Gastrocnemius medialis (tissue), 4 donors: ENCODE measurements at regions not wholly inside any gene's neighbourhood (a gene's known extent, or its start where the extent isn't known, plus 50 kb on each side); places are given as distances from the start of the nearest gene placed in this dataset.

Experiments used
- ATAC-seq, 2 donors: fragments of 150-250 bp; one replicate each; pipeline ENCODE4 v1.9.1; 2016
- DNase-seq, 2 donors: peaks; one replicate each; pipeline ENCODE4 v3.0.0-alpha.2; 2019
- H3K27ac ChIP-seq, 4 donors: fragments of 200-600 bp; sonication (generic); 1 replicate in 1 of 4; 2 replicates in 3 of 4; pipeline ENCODE4 v1.5.1; 2016 to 2018; ENCODE audit warnings: mild to moderate bottlenecking in 2 of 4, moderate library complexity in 1 of 4
- H3K27me3 ChIP-seq, 3 donors: fragments of 200-600 bp; sonication (generic) in 2 of 3; 1 replicate in 1 of 3; 2 replicates in 2 of 3; pipeline versions ENCODE4 v1.5.1 to v1.6.0; 2016 to 2019; ENCODE audit warnings: mild to moderate bottlenecking in 1 of 3, moderate library complexity in 1 of 3
- H3K36me3 ChIP-seq, 2 donors: fragments of 200-600 bp; sonication (generic) in 1 of 2; one replicate each; pipeline ENCODE4 v1.5.1; 2017 to 2018
- H3K4me1 ChIP-seq, 2 donors: fragments of 200-600 bp; sonication (generic) in 1 of 2; one replicate each; pipeline ENCODE4 v1.5.1; 2016 to 2017; ENCODE audit warnings: mild to moderate bottlenecking in 2 of 2
- H3K4me3 ChIP-seq, 4 donors: fragments of 200-600 bp; sonication (generic) in 3 of 4; 1 replicate in 1 of 4; 2 replicates in 3 of 4; pipeline ENCODE4 v1.5.1; 2016 to 2019; ENCODE audit warnings: mild to moderate bottlenecking in 2 of 4
- H3K9me3 ChIP-seq, 3 donors: fragments of 200-600 bp; sonication (generic) in 2 of 3; 1 replicate in 1 of 3; 2 replicates in 2 of 3; pipeline ENCODE4 v1.5.1; 2016 to 2019
- CTCF ChIP-seq, 5 experiments: fragments of 450-650 bp in 3 of 5; fragments of 200-600 bp in 2 of 5; sonication (generic) in 2 of 5; IDR thresholded peaks in 4 of 5; conservative IDR thresholded peaks in 1 of 5; 1 replicate in 4 of 5; 2 replicates in 1 of 5; pipeline ENCODE4 v1.5.1; 2016 to 2019; ENCODE audit warnings: antibody characterized with exemption in 5 of 5, mild to moderate bottlenecking in 3 of 5, moderate library complexity in 3 of 5
- POLR2A ChIP-seq, 2 donors: fragments of 450-650 bp; IDR thresholded peaks; one replicate each; pipeline ENCODE4 v1.6.1; 2017; ENCODE audit warnings: antibody characterized with exemption in 2 of 2, mild to moderate bottlenecking in 2 of 2, moderate library complexity in 2 of 2
- in situ Hi-C, 4 donors: fragments of 200-750 bp; cut with MboI; loops; one replicate each; pipeline versions ENCODE4 v1.15.0 to v1.8.0; 2017; ENCODE audit warnings: low sequenced_read_pairs in 4 of 4
- intact Hi-C: fragments of 100-400 bp; cut with DNase I; formaldehyde crosslinking; loops from one replicate; pipeline ENCODE4 v1.15.1; 2023; ENCODE audit warnings: low total_unique reads

GRCh38 chr6:104472021-104472901 is 387.5 kb downstream of the HACE1 start:
- Histone ChIP-seq H3K27me3 (no peaks in the 10 kb centered on the region), H3K4me3 (no peak overlapping the region), H3K9me3 (no peaks in the 10 kb centered on the region), H3K36me3 (no peaks in the 10 kb centered on the region), H3K4me1 (no peaks in the 10 kb centered on the region), H3K27ac (no peak overlapping the region)
- in situ Hi-C loops, result no loop called here
- DNase-seq (no peak), ATAC-seq (no peak)
- intact Hi-C loops, result no loop called here
- TF ChIP-seq CTCF (IDR thresholded peaks at IDR 0.05 in 4 of 5, conservative IDR thresholded peaks at IDR 0.05 in 1 of 5) (no peak), POLR2A (IDR thresholded peaks at IDR 0.05) (no peak)

DNA sequence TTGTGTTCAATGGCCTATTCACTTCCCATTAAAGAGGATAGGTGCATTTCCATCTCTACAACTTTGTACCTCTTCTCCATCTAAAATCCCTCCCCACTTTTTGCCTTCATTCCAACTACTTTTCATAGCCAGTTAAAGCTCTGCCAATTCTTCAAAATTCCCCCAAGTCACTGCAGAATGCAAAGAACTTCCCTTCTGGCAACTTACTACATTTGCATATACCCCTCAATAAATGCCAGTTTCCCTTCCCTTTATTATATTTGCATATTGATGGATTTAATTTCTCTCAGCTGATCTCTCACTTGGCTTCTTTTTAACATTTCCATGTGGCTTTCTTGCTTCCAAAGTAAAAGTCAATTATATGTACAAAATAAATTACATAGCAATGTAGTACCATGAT is 393.4 kb downstream of the HACE1 start:
- no peaks in the 10 kb centered on the region for H3K27me3 ChIP-seq
- TF ChIP-seq CTCF (IDR thresholded peaks at IDR 0.05 in 4 of 5, conservative IDR thresholded peaks at IDR 0.05 in 1 of 5), result no peak
- TF ChIP-seq POLR2A (IDR thresholded peaks at IDR 0.05), result no peak
- DNase-seq (no peak), ATAC-seq (no peak)
- H3K4me3 ChIP-seq, result no peak overlapping the region
- in situ Hi-C loops, result no loop called here
- intact Hi-C loops, result no loop called here
- no peaks in the 10 kb centered on the region for H3K36me3 ChIP-seq
- H3K9me3 ChIP-seq, result no peaks in the 10 kb centered on the region
- no peaks in the 10 kb centered on the region for H3K4me1 ChIP-seq
- H3K27ac ChIP-seq, result no peak overlapping the region

GRCh38 chr6:104462811-104463599 is 396.7 kb downstream of the HACE1 start:
- ATAC-seq (no peak), DNase-seq (no peak)
- Histone ChIP-seq H3K4me3 (no peak overlapping the region), H3K27me3 (no peaks in the 10 kb centered on the region), H3K36me3 (no peaks in the 10 kb centered on the region), H3K9me3 (no peaks in the 10 kb centered on the region), H3K27ac (no peak overlapping the region), H3K4me1 (no peaks in the 10 kb centered on the region)
- intact Hi-C loops, result no loop called here
- no peak for TF ChIP-seq CTCF (IDR thresholded peaks at IDR 0.05 in 4 of 5, conservative IDR thresholded peaks at IDR 0.05 in 1 of 5)
- TF ChIP-seq POLR2A (IDR thresholded peaks at IDR 0.05), result no peak
- in situ Hi-C loops, result no loop called here

DNA sequence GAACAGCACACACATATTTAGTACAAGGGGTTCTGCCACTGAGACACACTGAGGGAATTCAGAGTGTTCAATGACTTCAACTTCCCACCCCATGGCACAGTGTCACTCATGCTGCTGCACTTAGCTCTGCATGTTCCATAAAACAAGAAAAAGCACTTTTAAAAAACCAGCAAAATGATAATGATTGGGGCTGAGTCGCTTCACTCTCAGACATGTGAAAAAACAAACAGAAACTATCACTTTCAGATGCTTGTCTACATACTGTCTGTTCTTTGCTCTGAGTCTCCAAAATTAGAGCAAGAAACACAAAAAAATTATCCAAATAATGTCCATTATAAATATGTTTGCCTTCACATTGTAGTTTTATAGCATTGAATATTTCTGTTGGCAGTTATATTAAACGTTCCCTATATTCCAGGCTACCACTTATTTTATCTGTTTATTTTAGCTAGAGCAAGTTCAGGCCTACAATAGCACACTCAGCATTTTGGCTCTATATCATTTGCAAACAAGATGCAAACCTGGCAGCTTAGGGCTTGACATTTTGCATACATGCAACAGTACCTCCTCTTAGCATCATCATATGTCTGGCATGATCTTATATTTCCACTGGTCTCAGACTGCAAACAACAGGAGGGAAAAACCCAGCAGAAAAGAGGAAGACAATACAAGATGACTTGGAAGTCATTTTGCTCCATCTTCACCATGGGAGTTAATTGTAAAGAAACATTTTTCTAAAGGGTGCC is 398.8 kb downstream of the HACE1 start:
- in situ Hi-C loops, result no loop called here
- Histone ChIP-seq H3K27me3 (no peaks in the 10 kb centered on the region), H3K36me3 (no peaks in the 10 kb centered on the region), H3K4me3 (no peak overlapping the region), H3K9me3 (no peaks in the 10 kb centered on the region), H3K27ac (no peak overlapping the region), H3K4me1 (no peaks in the 10 kb centered on the region)
- ATAC-seq, result no peak
- intact Hi-C loops, result no loop called here
- TF ChIP-seq CTCF (IDR thresholded peaks at IDR 0.05 in 4 of 5, conservative IDR thresholded peaks at IDR 0.05 in 1 of 5) (no peak), POLR2A (IDR thresholded peaks at IDR 0.05) (no peak)
- DNase-seq, result no peak
